ENCODE measurements at regions not wholly inside any gene's neighbourhood (a gene's known extent, or its start where the extent isn't known, plus 50 kb on each side); places are given as distances from the start of the nearest gene placed in this dataset.

- TF ChIP-seq GZF1 (CRISPR knock-in tag; IDR thresholded peaks at IDR 0.05) (no peak), SP1 (IDR thresholded peaks at IDR 0.05) (no peak), SP1 (CRISPR knock-in tag; IDR thresholded peaks at IDR 0.05) (no peak), ZNF121 (CRISPR knock-in tag; IDR thresholded peaks at IDR 0.05) (no peak), EZH2 (conservative IDR thresholded peaks at IDR 0.05; ENCODE audit: low read depth, low read length) (no peak), ZNF343 (CRISPR knock-in tag; IDR thresholded peaks at IDR 0.05) (no peak), NFIC (IDR thresholded peaks at IDR 0.05; ENCODE audit: low read length) (no peak), POLR2G (IDR thresholded peaks at IDR 0.05; ENCODE audit: low read depth, low read length) (no peak), MAFK (conservative IDR thresholded peaks at IDR 0.05 in 1 of 2, IDR thresholded peaks at IDR 0.05 in 1 of 2; ENCODE audit: low read length in 2 of 2) (no peak), ZNF780A (CRISPR knock-in tag; IDR thresholded peaks at IDR 0.05) (no peak), CBFB (CRISPR knock-in tag; IDR thresholded peaks at IDR 0.05) (no peak), ATF6 (CRISPR knock-in tag; conservative IDR thresholded peaks at IDR 0.05) (no peak)
- TF ChIP-seq, protein P1, sequence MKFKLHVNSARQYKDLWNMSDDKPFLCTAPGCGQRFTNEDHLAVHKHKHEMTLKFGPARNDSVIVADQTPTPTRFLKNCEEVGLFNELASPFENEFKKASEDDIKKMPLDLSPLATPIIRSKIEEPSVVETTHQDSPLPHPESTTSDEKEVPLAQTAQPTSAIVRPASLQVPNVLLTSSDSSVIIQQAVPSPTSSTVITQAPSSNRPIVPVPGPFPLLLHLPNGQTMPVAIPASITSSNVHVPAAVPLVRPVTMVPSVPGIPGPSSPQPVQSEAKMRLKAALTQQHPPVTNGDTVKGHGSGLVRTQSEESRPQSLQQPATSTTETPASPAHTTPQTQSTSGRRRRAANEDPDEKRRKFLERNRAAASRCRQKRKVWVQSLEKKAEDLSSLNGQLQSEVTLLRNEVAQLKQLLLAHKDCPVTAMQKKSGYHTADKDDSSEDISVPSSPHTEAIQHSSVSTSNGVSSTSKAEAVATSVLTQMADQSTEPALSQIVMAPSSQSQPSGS (CRISPR knock-in tag; IDR thresholded peaks at IDR 0.05): no peak
- TF ChIP-seq, protein P2, sequence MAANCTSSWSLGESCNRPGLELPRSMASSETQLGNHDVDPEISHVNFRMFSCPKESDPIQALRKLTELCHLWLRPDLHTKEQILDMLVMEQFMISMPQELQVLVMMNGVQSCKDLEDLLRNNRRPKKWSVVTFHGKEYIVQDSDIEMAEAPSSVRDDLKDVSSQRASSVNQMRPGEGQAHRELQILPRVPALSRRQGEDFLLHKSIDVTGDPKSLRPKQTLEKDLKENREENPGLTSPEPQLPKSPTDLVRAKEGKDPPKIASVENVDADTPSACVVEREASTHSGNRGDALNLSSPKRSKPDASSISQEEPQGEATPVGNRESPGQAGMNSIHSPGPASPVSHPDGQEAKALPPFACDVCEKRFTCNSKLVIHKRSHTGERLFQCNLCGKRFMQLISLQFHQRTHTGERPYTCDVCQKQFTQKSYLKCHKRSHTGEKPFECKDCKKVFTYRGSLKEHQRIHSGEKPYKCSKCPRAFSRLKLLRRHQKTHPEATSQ (CRISPR knock-in tag; IDR thresholded peaks at IDR 0.05; ENCODE audit: borderline replicate concordance): no peak
Measured at GRCh38 chr6:88369262-88369661, 203.1 kb upstream of the CNR1 start.
